ENCODE measurements at regions not wholly inside any gene's neighbourhood (a gene's known extent, or its start where the extent isn't known, plus 50 kb on each side); places are given as distances from the start of the nearest gene placed in this dataset.

DNA sequence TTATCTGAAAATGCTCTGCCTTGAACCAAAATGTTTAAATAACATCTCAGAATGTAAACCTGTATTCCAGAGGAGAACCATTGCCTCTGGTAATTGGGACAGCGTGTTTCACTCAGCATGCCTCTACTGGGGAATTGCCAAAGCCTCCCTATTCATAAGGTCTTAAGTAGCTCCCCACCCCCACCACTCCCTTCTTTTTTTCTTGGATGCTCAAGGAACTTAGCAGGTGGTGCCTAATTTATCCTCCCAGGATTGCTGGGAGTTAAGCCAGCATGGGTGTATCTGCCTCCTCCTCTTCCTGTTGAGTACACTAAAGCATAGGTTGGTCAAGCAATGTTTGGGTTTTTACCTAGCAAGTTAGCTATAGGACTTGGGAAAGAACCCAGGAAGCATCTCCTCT is 220.2 kb downstream of the DMAC1 start:
- TF ChIP-seq, protein P1, sequence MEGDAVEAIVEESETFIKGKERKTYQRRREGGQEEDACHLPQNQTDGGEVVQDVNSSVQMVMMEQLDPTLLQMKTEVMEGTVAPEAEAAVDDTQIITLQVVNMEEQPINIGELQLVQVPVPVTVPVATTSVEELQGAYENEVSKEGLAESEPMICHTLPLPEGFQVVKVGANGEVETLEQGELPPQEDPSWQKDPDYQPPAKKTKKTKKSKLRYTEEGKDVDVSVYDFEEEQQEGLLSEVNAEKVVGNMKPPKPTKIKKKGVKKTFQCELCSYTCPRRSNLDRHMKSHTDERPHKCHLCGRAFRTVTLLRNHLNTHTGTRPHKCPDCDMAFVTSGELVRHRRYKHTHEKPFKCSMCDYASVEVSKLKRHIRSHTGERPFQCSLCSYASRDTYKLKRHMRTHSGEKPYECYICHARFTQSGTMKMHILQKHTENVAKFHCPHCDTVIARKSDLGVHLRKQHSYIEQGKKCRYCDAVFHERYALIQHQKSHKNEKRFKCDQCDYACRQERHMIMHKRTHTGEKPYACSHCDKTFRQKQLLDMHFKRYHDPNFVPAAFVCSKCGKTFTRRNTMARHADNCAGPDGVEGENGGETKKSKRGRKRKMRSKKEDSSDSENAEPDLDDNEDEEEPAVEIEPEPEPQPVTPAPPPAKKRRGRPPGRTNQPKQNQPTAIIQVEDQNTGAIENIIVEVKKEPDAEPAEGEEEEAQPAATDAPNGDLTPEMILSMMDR (IDR thresholded peaks at IDR 0.05), result no peak
- ATAC-seq, result no peak

DNA sequence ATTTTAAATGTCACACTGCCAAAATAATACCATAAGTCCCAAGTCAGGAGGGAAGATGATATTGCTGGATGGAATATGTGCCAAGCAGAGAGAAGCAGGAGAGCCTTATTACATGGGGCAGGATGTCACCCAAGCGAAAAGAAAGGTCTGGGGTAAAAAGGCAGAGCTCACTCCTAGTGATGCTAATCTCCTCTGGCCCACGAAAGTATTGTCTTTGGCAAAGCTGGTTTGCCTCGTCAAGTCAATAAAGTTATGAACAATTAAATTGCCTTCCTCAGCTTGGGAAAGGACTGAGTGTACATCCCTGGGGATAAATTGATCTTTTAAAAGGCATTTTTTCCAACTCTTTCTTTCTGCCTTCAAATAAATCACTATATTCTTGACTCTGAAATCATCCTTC is 220.6 kb downstream of the DMAC1 start:
- TF ChIP-seq, protein P1 (IDR thresholded peaks at IDR 0.05), result no peak
- no peaks in the 10 kb centered on the region for H3K36me3 ChIP-seq
- DNase-seq (no peak), ATAC-seq (no peak)
- intact Hi-C loops (cut with DNase I), result no loop called here
- H3K4me3 ChIP-seq, result no peak overlapping the region
- H3K27ac ChIP-seq, result no peak overlapping the region
- no peaks in the 10 kb centered on the region for H3K9me3 ChIP-seq
- H3K27me3 ChIP-seq, result no peaks in the 10 kb centered on the region
- H3K4me1 ChIP-seq, result no peaks in the 10 kb centered on the region

More for the DNA sequence above, 220.2 kb downstream of the DMAC1 start:
- Histone ChIP-seq H3K4me1 (no peaks in the 10 kb centered on the region), H3K36me3 (no peaks in the 10 kb centered on the region), H3K4me3 (no peak overlapping the region), H3K9me3 (no peaks in the 10 kb centered on the region), H3K27ac (no peak overlapping the region), H3K27me3 (no peaks in the 10 kb centered on the region)
- no peak for DNase-seq
- intact Hi-C loops (cut with DNase I), result no loop called here

DNA sequence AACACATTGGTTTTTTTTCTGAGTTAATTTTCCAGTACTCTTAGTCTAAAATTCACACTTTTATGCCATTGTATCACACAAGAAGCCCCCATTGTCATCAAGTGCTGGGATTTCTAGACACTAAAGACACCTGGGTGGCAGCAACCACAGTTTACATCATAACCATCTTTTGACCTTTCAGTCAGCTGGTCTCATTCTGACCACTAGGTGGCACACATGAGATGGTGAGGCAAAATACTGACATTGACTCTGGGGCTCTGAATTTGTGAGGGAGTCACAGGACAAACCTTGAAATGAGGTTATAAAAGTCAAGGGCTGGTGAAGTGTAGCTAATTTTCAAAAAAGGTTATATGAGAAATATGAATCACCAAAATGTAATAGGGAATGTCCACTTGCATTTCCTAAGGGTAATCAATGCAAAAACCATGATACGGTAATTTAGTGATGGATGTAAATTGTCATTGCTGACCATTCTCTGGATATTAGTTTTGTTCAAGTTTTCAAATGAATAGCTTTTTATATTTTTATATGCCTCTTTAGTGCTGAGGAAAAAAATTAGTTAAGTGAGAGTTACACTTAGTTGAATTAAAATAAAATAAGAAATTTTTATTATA is 229.4 kb downstream of the DMAC1 start:
- no peaks in the 10 kb centered on the region for H3K36me3 ChIP-seq
- H3K4me3 ChIP-seq, result no peak overlapping the region
- ATAC-seq (peak; percentile 72), DNase-seq (no peak)
- no peaks in the 10 kb centered on the region for H3K27me3 ChIP-seq
- H3K27ac ChIP-seq, result no peak overlapping the region
- no peaks in the 10 kb centered on the region for H3K9me3 ChIP-seq
- TF ChIP-seq, protein P1 (IDR thresholded peaks at IDR 0.05), result peak; percentile 83
- intact Hi-C loops (cut with DNase I), result no loop called here
- no peaks in the 10 kb centered on the region for H3K4me1 ChIP-seq

DNA sequence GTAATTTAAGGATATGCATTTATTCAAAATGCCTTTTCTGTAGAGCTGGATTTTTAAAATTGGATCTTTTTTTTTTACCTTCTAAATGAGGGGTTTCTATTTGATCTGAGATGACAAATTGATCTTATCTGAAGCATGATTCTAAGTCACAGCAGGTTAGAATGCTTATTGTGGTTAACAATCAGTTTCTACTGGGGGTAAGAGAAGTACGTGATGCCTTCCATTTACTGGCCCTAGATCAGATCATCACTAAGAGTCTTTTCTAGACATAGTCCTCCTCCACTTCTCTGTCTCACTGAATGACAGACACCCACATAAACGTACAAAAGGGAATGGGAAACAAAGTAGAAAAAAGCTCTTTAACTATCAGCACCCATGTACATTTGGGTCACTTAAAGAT is 231.9 kb downstream of the DMAC1 start:
- Histone ChIP-seq H3K27ac (no peak overlapping the region), H3K9me3 (no peaks in the 10 kb centered on the region), H3K27me3 (no peaks in the 10 kb centered on the region), H3K4me3 (no peak overlapping the region), H3K36me3 (no peaks in the 10 kb centered on the region), H3K4me1 (no peaks in the 10 kb centered on the region)
- DNase-seq, result no peak
- intact Hi-C loops (cut with DNase I), result no loop called here
- TF ChIP-seq, protein P1 (IDR thresholded peaks at IDR 0.05), result no peak
- no peak for ATAC-seq

DNA sequence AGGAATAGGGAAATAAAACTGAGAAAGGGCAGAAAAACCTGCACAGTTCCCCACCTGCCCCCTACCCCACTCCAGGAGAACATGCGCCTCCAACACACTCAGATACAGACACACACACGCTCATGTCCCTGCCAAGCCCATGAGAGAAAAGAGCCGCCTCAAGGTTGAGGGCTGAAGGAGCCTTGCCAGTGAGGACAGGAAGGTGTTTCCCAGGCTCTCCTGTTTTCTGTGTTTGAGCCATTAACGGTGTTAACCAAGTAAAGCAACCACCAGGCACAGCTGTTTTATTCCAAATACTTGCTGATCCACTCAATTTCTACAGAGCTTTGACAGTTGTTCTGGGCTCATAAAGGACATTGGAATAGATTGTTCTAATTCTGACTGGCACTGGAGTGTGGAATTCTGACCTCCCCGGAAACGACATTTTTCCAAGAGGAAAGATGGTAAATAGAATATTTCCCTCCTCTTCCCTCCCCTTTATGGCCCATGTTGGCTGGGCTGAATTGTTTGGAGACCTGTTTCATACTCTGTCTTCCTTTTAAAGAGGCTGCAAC is 238.0 kb downstream of the DMAC1 start:
- intact Hi-C loops (cut with DNase I), result no loop called here

More for the DNA sequence above, 238.0 kb downstream of the DMAC1 start:
- Histone ChIP-seq H3K4me1 (no peaks in the 10 kb centered on the region), H3K27ac (no peak overlapping the region), H3K4me3 (no peak overlapping the region), H3K27me3 (no peaks in the 10 kb centered on the region), H3K9me3 (no peaks in the 10 kb centered on the region), H3K36me3 (no peaks in the 10 kb centered on the region)
- no peak for ATAC-seq
- DNase-seq, result no peak
- TF ChIP-seq, protein P1 (IDR thresholded peaks at IDR 0.05), result no peak
